IMR-90 (cell line): ENCODE measurements at regions not wholly inside any gene's neighbourhood (a gene's known extent, or its start where the extent isn't known, plus 50 kb on each side); places are given as distances from the start of the nearest gene placed in this dataset.

Source experiments
- ATAC-seq: fragments of 200-7000 bp; cut with Tn5 transposase; 2 replicates; pipeline ENCODE4 v1.9.1; 2020; ENCODE audit warnings: low read depth, mild to moderate bottlenecking, moderate library complexity
- BruUV-seq: library from RNA; stranded (reverse); fragments of 400-500 nt; replicated peaks from 2 replicates; lab custom pipeline; 2021; lab: Mats Ljungman, UMichigan
- CTCF ChIA-PET: fragments of 300-600 bp; formaldehyde crosslinking; extraction: SDS; loops from one replicate; lab custom pipeline; 2021; ENCODE audit warnings: antibody characterized with exemption; lab: Yijun Ruan, JAX
- POLR2A ChIA-PET: fragments of 300-600 bp; sonication (Branson Sonifier 250); formaldehyde crosslinking; loops from one replicate; lab custom pipeline; 2022; ENCODE audit warnings: antibody characterized with exemption; ENCODE audit not compliant: unreplicated experiment; lab: Charles Lee
- DNase-seq: peaks from one replicate; pipeline ENCODE4 v3.0.0; 2013
- H2AFZ ChIP-seq: replicated peaks from 2 replicates; pipeline ENCODE3; 2013; ENCODE audit warnings: low read length, mild to moderate bottlenecking; ENCODE audit not compliant: poor library complexity
- H2AK5ac ChIP-seq: 2 replicates; pipeline ENCODE4 v1.6.1; 2013; ENCODE audit warnings: low read depth, low read length, inconsistent platforms
- H2AK9ac ChIP-seq: replicated peaks from 2 replicates; pipeline ENCODE3; 2013; ENCODE audit warnings: mild to moderate bottlenecking, low read depth, low read length, moderate library complexity; ENCODE audit not compliant: poor library complexity
- H2BK120ac ChIP-seq: 2 replicates; pipeline ENCODE4 v1.6.1; 2013; ENCODE audit warnings: low read depth, low read length, inconsistent platforms
- H2BK15ac ChIP-seq: 3 replicates; pipeline ENCODE4 v1.6.1; 2013; ENCODE audit warnings: low read depth, low read length, inconsistent platforms
- H2BK20ac ChIP-seq: 2 replicates; pipeline ENCODE4 v1.6.1; 2013; ENCODE audit warnings: low read depth, mild to moderate bottlenecking, inconsistent platforms, low read length, moderate library complexity
- H2BK5ac ChIP-seq: 2 replicates; pipeline ENCODE4 v1.6.1; 2013; ENCODE audit warnings: mild to moderate bottlenecking, low read depth, low read length, inconsistent platforms; ENCODE audit not compliant: poor library complexity, severe bottlenecking
- H3K14ac ChIP-seq: replicated peaks from 2 replicates; pipeline ENCODE4 v1.6.1; 2013; ENCODE audit warnings: low read depth, low read length, inconsistent platforms
- H3K18ac ChIP-seq: 2 replicates; pipeline ENCODE4 v1.6.1; 2013; ENCODE audit warnings: low read depth, low read length, control low read depth
- H3K23ac ChIP-seq: 2 replicates; pipeline ENCODE4 v1.6.1; 2013; ENCODE audit warnings: low read depth, low read length, inconsistent platforms
- H3K27ac ChIP-seq: 2 replicates; pipeline ENCODE4 v1.5.1; 2013; ENCODE audit warnings: mild to moderate bottlenecking, control low read depth, low read length; ENCODE audit not compliant: insufficient read depth
- H3K27me3 ChIP-seq: 2 replicates; pipeline ENCODE4 v1.6.1; 2013; ENCODE audit warnings: low read length; ENCODE audit not compliant: control insufficient read depth, insufficient read depth
- H3K36me3 ChIP-seq: 2 replicates; pipeline ENCODE4 v1.6.1; 2013; ENCODE audit warnings: low read length, mixed read lengths; ENCODE audit not compliant: control insufficient read depth, insufficient read depth
- H3K4ac ChIP-seq: 2 replicates; pipeline ENCODE4 v1.6.1; 2013; ENCODE audit warnings: low read depth, low read length, inconsistent platforms
- H3K4me1 ChIP-seq: 2 replicates; pipeline ENCODE4 v1.6.1; 2013; ENCODE audit warnings: low read length, mixed read lengths; ENCODE audit not compliant: control insufficient read depth, insufficient read depth
- H3K4me2 ChIP-seq: 2 replicates; pipeline ENCODE4 v1.6.1; 2013; ENCODE audit warnings: low read depth, mild to moderate bottlenecking, control low read depth, low read length, moderate library complexity
- H3K4me3 ChIP-seq: 2 replicates; pipeline ENCODE4 v1.5.1; 2013; ENCODE audit warnings: low read depth, mild to moderate bottlenecking, control low read depth, low read length, moderate library complexity; ENCODE audit not compliant: insufficient read depth
- H3K56ac ChIP-seq: 2 replicates; pipeline ENCODE4 v1.6.1; 2013; ENCODE audit warnings: low read length, inconsistent platforms; ENCODE audit not compliant: insufficient read depth; ENCODE audit errors: extremely low read depth
- H3K79me1 ChIP-seq, 2 experiments: 2 replicates each; pipeline ENCODE4 v1.6.1; 2013; ENCODE audit warnings: low read length in 2 of 2, inconsistent platforms in 1 of 2, low read depth in 1 of 2
- H3K9ac ChIP-seq: 2 replicates; pipeline ENCODE4 v1.6.1; 2013; ENCODE audit warnings: low read depth, low read length, control low read depth
- H3K9me1 ChIP-seq: 2 replicates; pipeline ENCODE4 v1.6.1; 2013; ENCODE audit warnings: low read length, inconsistent platforms; ENCODE audit not compliant: insufficient read depth
- H3K9me3 ChIP-seq: 2 replicates; pipeline ENCODE4 v1.6.1; 2013; ENCODE audit warnings: low read length; ENCODE audit not compliant: control insufficient read depth, insufficient read depth
- H4K20me1 ChIP-seq: 2 replicates; pipeline ENCODE4 v1.6.1; 2013; ENCODE audit warnings: low read length, inconsistent platforms; ENCODE audit not compliant: insufficient read depth
- H4K5ac ChIP-seq: 2 replicates; pipeline ENCODE4 v1.6.1; 2013; ENCODE audit warnings: mild to moderate bottlenecking, low read depth, low read length, control low read depth
- H4K8ac ChIP-seq, 2 experiments: 2 replicates each; pipeline ENCODE4 v1.6.1; 2013; ENCODE audit warnings: low read depth in 2 of 2, low read length in 2 of 2, control low read depth in 1 of 2, inconsistent platforms in 1 of 2
- H4K91ac ChIP-seq: 2 replicates; pipeline ENCODE4 v1.6.1; 2013; ENCODE audit warnings: low read depth, low read length, inconsistent platforms; ENCODE audit not compliant: insufficient read depth
- CTCF ChIP-seq: conservative IDR thresholded peaks from 2 replicates; pipeline ENCODE4 v1.5.1; 2012; ENCODE audit warnings: mild to moderate bottlenecking, low read depth, low read length, improper control_type of control experiment
- FOS ChIP-seq: fragments of 150-350 bp; IDR thresholded peaks from 2 replicates; pipeline ENCODE4 v1.6.1; 2016; ENCODE audit warnings: low read depth, low read length
- MAFK ChIP-seq: IDR thresholded peaks from 2 replicates; pipeline ENCODE4 v1.6.1; 2012; ENCODE audit warnings: low read depth, low read length, improper control_type of control experiment
- POLR2A ChIP-seq: IDR thresholded peaks from 2 replicates; pipeline ENCODE4 v1.6.1; 2012; ENCODE audit warnings: mild to moderate bottlenecking, low read depth, low read length
- RCOR1 ChIP-seq: IDR thresholded peaks from 2 replicates; pipeline ENCODE4 v1.6.1; 2012; ENCODE audit warnings: mild to moderate bottlenecking, low read length, improper control_type of control experiment; ENCODE audit not compliant: insufficient replicate concordance
- USF2 ChIP-seq: fragments of 150-350 bp; IDR thresholded peaks from 2 replicates; pipeline ENCODE4 v1.6.1; 2017; ENCODE audit warnings: mild to moderate bottlenecking, antibody characterized with exemption, low read length, low read depth
- WGBS, 2 experiments: methylation state at CpG; one replicate each; pipeline versions ENCODE4 v1.1.5 to v1.1.7; 2013; ENCODE audit warnings: missing lambda C conversion rate in 2 of 2; ENCODE audit not compliant: insufficient read length in 1 of 2; ENCODE audit errors: extremely low coverage in 2 of 2; 5-methylcytosine and 5-hydroxymethylcytosine counted together
- dilution Hi-C: fragments of 300-500 bp; cut with HindIII; formaldehyde crosslinking; loops from one replicate; pipeline ENCODE4 v1.14.3; 2018; ENCODE audit warnings: low sequenced_read_pairs; ENCODE audit not compliant: unreplicated experiment
- in situ Hi-C: fragments of 300-500 bp; cut with MboI; formaldehyde crosslinking; loops from 3 replicates; pipeline ENCODE4 v1.14.3; 2019; ENCODE audit warnings: low sequenced_read_pairs, inconsistent platforms, mixed read lengths
- intact Hi-C: fragments of 100-400 bp; cut with micrococcal nuclease; formaldehyde crosslinking; loops from 2 replicates; pipeline ENCODE4 v1.10.0; 2022

- no peak overlapping the region for H2BK120ac ChIP-seq
- no peak overlapping the region for H3K4me2 ChIP-seq
- H3K23ac ChIP-seq: no peak overlapping the region
- H3K9ac ChIP-seq: no peak overlapping the region
- H3K56ac ChIP-seq: 0 out of 2 replicates have a peak overlapping the region, but pooled peaks have one; percentile 6
- no peaks in the 10 kb centered on the region for H3K79me1 ChIP-seq
- no peak overlapping the region for H3K27ac ChIP-seq
- H3K4ac ChIP-seq: no peak overlapping the region
- no peak overlapping the region for H2AK9ac ChIP-seq
- dilution Hi-C loops: no loop called here
- H2AK5ac ChIP-seq: no peak overlapping the region
- no peaks in the 10 kb centered on the region for H4K20me1 ChIP-seq
- H3K14ac ChIP-seq: no peak overlapping the region
- no peak overlapping the region for H4K91ac ChIP-seq
- POLR2A ChIA-PET: no interaction called here
- in situ Hi-C loops: no loop called here
- no peak overlapping the region for H4K8ac ChIP-seq
- ATAC-seq: no peak
- no peak overlapping the region for H4K5ac ChIP-seq
- H3K27me3 ChIP-seq: no peaks in the 10 kb centered on the region
- CTCF ChIA-PET: no interaction called here
- no peak for DNase-seq
- TF ChIP-seq RCOR1: no peak
- TF ChIP-seq CTCF: no peak
- TF ChIP-seq USF2: no peak
- no peak for TF ChIP-seq POLR2A
- TF ChIP-seq MAFK: no peak
- no peak for TF ChIP-seq FOS
- peaks cover 45% of the 10 kb centered on the region for H3K9me3 ChIP-seq
- no peaks in the 10 kb centered on the region for H3K9me1 ChIP-seq
- intact Hi-C loops: no loop called here
- H2AFZ ChIP-seq: no peak overlapping the region
- H3K4me3 ChIP-seq: no peak overlapping the region
- H2BK5ac ChIP-seq: no peak overlapping the region
- no CpG with 5 or more reads among the region's 8 CpGs for WGBS, 2 experiments
- H3K18ac ChIP-seq: no peak overlapping the region
- no TSS peak for BruUV-seq
- no peak overlapping the region for H2BK20ac ChIP-seq
- H3K4me1 ChIP-seq: no peaks in the 10 kb centered on the region
- no peak overlapping the region for H2BK15ac ChIP-seq
- no peaks in the 10 kb centered on the region for H3K36me3 ChIP-seq
These were observed 616.7 kb downstream of the GALR1 start for GRCh38 chr18:77866351-77866750.
